ENCODE measurements at regions not wholly inside any gene's neighbourhood (a gene's known extent, or its start where the extent isn't known, plus 50 kb on each side); places are given as distances from the start of the nearest gene placed in this dataset.

DNA sequence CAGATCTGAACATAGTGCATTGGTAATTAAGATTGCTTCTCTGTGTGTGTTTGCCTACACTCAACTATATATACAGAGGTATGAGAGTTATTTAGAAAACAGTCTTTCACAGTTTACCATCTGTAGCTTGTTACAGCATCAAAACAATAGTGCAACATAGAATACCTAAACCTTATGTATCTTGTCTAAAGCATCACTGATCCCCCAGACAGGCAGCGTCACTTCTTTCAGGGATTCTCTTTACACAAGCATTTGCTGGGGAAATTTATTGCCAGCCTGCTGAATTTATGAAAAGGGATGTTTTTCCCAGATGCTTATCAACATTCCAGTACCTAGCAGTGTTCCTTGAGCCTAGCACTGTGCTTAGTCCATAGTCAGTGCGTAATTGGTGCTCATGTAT lies 195.8 kb upstream of the COL8A1 start:
- DNase-seq (ENCODE audit: low read depth): no peak

DNA sequence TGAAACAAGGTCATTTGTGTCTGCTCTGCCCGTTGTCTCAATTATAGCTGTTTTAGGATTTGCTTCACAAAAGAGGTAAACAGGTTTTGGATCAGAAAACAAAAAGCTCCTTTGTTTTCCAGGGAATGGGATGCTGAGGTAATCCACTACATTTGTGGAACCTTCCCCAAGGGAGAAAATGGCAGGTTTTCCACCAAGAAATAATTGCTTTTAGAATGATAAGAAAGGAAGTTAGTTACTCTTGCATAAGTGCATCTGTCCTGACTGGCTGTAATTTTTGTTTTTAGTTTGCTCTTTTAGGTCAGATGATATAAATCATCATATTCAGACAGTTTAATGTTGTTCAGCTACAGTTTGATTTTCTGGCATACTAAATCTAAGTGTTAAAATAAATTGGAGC lies 198.5 kb upstream of the COL8A1 start:
- no peak for DNase-seq (ENCODE audit: low read depth)

DNA sequence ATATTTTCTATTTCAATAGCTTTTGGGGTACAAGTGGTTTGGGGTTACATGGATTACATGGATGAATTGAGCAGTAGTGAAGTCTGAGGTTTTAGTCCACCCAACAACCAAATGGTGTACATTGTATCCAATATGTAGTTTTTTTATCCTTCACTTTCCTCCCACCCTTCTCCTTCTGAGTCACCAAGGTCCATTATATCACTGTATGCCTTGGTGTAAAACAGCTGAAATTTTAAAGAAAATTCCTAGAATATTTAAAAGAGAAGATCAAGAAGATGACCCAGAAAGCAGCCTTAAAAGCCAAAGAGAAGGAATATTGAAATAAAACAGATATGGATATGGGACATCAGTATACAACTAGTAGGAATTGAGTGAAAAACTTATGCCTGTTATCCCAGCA lies 204.2 kb upstream of the COL8A1 start:
- DNase-seq (ENCODE audit: low read depth): no peak

DNA sequence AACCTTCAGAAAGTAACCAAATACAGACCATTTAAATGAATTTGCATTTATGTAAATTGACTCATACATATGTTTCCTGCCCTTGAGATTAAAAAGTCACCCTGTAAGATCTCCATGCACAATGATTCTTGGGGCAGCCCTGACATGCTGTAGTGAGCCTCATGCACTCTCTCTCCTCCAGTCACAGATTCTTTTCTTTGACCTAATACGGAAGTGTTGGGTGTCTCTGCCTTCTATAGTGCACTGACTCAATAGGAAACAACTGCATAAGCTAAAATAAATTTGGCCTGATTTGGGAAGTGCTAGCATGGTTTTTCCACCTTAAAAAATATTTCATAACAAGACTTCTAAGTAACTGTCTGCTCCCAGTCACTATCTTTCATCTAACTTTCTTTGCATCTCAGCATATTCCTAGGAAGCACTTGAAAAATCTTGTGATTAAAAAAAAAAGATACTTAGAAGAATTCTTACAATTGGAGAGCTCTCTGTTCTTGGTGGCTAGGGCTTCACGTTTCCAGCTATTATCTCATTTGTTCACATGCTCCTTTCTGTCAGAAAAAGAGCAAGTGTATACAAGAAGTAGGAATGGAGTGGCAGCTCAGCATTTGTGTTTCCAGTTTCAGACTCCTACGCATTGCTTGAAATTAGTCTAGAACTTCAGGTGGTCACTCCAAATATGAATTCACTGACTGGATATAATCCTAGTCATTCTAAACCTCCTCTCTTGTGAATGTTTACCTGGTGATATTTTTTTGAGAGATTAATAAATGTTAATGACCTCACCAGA lies 207.9 kb upstream of the COL8A1 start:
- DNase-seq (ENCODE audit: low read depth): no peak

DNA sequence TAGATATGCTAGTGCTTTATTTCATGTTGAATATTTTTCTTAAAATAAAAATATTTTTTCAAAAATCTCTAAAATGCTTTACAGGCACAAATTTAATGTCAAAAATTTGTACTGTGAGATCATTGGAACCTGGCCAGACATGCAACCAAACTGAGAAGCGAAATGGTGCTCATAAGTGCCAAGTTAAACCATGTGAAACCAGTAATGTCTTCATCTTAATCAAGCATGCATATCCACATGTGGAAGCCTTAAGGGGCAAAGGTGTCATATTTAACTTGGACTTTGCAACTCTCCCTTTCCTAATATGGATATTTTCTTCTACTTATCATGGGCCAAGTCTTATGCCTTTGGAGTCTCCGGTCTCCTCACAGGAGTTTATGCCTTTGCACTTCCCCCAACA lies 208.9 kb upstream of the COL8A1 start:
- no peak for DNase-seq (ENCODE audit: low read depth)

DNA sequence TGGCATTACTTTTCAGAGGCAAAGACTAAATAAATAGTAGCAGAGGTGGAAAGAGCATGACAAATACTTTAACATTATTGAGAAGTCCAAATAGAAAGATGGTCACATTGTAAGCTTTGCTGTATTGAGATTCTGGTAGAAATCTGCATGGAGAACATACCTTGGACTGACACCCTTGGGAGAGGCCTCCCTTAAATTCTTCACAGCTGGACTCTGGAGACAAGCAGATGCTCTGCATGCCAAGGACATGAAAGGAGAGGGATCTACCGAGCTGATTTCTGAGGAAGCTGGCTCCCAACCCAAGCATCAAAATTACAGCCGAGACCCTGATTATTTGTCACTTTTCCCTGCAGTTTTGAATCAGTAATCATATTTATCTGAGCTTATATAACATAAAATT lies 212.5 kb upstream of the COL8A1 start:
- DNase-seq (ENCODE audit: low read depth): peak; percentile 35

DNA sequence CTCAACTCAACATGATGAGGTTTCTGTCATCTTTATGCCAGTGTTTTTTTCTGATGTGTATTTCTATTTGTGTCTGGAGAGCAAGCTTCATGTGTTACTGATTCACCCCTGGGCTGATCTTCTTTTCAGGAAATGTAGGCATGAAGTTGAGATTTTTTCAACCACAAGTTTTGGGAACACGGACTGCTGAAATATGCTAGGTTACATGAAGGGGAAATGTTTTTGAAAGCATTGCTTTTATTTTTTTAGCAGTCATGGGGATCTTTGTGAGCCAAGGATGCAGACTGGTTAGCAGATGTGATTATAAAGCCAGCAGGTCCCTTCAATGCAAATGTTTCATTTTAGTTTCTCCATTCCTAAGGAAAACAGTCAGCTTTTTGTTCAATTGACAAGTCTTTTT lies 219.3 kb upstream of the COL8A1 start:
- DNase-seq (ENCODE audit: low read depth): peak; percentile 73

DNA sequence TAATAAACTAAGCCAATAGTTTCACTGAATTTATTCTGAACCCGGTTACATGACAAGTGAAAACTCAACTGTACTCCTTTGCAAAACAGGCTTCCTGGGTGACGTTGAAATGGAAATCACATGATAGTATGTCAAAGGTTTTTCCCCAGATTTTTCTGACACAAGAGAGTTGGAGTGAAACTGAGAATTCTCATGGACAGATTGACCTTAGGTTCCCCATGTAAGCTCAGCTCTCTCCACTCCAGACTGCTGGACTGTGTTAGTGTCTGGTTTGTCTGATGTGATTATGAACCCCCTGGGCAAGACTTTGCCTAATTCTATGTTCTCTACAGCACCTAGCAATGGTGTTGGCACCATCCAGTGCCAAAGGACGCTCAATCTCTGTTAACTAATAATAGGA lies 219.7 kb upstream of the COL8A1 start:
- DNase-seq (ENCODE audit: low read depth): no peak

DNA sequence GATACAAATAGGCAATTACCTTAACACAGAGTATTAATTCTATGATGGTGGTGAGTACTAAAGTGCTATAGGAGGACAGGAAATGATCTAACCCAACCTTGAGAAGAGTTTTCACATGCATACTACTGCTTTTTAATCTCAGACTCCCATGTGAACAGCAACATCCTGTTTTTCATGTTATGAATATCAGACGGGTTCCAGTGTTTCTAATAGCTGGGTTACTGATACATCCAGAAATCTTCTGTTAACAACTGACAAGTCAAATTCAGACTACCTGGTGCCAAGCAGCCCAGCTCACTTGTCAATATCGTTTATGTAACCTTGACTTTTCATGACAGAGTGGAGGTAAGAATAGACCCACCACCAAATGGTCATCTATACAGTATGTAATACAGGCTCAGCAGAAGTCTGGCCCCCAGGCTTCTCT lies 220.2 kb upstream of the COL8A1 start:
- no peak for DNase-seq (ENCODE audit: low read depth)

DNA sequence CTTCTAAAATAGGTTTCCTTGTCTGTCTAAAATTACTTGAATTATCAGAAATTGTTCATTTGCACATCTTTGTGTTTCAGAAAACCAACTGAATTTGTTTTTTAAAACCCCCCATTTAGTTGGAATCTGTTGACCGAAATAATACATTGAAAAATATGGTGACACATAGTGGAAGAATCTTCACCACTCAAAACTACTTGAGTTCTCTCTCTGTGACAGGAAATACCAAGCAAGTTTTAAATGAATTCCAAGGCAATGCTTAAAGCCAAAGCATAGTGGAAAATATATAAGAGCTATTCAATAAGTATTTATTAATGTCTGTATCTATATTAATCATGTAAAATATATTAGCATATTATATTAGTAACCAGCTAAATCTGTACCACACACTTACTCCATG lies 224.9 kb upstream of the COL8A1 start:
- peak; percentile 76 for DNase-seq (ENCODE audit: low read depth)

DNA sequence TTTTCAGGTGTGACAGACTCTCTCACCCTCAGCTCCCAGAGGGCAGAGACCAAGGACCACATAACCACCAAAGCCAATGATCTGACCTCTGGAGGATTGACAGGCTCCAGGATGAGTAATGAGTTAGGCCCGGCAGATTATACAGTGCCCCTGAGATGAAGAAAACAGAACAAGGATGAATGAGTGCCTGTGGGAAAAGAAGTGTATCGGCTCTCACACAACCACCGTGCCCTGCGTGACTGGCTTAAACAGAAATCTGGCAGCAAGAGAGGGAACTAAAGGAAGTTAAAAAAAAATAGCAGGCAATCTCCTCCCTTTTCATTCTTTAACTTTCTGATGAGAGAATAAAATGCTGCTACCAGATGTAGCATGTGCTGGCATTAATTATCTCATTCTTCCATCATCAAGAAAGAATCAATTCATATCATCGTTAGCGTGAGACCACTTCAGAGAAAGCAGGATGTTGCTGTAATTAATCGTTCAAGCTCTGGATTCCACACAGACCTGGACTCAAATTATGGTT lies 227.5 kb upstream of the COL8A1 start:
- peak; percentile 89 for DNase-seq (ENCODE audit: low read depth)

DNA sequence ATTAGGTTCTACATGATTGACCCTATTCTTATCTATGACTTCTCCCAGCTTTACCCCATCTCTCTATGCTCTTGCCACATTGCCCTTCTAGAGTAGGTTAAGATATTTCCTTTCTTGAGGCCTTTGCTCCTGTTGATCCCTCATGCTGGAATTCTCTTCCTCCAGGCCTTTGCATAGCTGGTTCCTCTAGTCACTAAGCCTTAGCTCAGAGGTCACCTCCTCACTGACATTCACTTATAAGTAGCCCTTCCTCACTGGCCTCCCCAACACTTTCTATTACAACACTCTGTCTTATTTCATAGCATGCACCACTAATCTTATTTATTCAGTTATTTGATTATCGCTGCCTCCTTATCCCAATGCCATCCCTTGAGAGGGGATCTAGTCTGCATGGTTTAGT lies 228.4 kb upstream of the COL8A1 start:
- DNase-seq (ENCODE audit: low read depth): no peak

DNA sequence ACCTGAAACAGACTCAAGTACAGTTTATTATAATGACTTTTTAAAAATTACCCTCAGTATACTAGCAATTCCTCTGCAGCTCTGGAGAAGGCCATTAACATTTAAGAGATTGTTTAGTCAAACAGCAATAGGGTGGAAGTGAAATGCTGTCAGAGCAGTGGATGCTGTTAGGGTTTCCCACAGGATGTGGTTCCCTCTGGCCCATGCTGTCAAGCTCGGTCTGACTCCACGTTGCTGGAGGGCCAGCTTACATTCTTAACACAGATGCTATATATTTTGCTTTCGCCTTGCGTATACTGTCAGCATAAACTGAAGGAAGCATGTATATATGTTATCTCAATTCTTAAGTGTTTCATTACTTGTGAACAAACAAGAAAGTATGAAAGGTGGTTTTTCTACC lies 231.1 kb upstream of the COL8A1 start:
- no peak for DNase-seq (ENCODE audit: low read depth)

DNA sequence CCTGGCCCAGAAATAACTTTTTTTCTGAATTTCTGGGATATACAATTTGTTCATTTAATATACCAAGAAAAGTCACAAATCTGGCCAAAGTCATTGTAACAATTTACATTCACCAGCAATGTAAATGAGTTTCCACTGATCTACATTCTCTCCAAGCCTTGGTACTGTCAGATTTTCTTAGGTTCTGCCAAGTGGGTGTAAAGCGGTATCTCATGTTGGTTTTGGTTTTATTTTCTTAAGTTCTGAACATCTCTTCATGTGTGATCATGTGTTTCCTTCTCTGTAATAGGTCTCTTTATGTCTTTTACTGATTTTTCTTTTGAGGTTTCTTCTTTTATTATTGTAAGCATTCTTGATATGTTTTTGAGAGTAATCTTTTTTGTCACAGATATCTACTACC lies 235.6 kb upstream of the COL8A1 start:
- no peak for DNase-seq (ENCODE audit: low read depth)

DNA sequence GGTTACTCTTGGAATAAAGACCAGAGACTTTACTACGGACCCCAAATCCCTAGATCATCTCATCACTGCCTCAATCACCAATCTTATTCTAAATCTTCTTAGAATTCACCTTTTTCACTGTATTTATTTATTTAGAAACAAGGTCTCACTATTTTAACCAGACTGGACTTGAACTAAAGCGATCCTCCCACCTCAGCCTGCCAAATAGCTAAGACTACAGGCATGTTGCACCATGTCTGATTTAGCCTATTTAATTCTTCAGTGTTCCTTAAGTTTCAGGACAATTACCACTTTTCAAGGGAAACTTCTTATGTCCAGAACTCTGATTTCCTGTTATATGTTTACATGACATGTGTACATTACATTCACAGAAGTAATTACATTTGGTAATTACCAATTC lies 238.0 kb upstream of the COL8A1 start:
- no peak for DNase-seq (ENCODE audit: low read depth)

DNA sequence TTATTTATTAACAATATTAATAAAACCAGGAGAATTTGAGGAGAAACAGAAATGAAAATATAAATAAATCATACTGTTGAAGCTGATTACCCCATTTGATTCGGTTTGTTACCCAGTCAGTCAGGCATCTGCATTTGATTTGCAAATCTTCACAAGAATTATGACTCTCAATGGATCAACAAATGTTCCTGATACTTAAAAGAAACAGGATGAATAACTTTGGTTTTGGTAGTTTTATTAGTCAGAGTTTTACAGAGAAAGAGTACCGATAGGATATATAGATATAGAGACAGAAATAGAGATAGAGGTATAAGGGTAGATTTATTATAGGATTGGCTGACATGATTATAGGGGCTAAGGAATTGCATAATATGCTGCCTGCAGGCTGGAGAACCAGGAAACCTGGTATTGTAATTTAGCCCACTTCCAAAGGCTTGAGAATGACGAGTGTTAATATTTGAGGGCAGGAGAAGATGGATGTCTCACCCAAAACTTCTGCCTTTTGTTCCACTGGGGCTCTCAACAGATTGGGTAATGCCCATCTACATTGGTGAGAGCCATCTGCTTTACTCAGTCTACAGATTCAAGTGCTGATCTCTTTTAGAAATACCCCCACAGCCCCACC lies 241.6 kb upstream of the COL8A1 start:
- no peak for DNase-seq (ENCODE audit: low read depth)

DNA sequence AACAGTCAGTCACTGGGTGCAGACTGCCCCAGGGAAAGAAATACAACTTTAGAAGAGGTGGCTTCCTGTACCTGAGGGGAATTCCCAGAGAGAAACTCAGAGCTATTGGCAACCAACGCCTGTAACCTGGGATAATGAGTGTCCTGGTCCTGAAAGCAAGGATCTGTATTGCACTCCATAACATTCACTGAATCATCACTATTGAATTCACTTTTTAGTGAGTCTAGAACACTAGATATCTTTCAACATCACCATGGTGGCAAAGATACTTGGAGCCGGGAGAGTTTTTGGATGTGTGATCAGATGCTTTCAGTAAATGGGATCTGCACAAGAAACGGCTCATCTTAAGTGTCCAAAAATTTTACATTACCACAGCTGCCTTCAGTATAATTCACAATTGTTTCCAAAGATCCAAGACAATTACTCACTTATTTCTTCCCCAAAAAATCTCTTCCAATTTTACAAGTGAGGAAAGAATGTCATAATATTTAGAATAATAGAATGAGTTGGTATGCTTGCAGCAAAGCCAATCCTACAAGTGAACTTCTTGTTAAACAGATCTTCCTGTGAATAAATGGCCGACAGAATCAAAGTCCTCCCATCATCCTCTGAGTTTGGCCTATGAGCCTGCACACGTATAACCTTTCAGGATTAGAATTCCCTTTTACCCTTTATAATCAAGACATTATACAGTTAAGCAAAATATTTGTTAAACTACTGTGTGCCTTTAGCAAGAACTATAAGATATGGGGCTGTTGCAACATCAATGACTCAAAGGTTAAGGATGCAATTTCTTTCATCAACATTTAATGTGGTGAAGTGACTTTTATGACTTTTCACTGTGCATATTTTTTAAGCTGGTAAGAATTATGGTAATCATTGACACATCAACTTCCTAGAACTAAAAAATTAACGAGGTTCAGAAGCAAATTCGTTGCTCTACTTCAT lies 243.3 kb upstream of the COL8A1 start:
- DNase-seq (ENCODE audit: low read depth): peak; percentile 89

DNA sequence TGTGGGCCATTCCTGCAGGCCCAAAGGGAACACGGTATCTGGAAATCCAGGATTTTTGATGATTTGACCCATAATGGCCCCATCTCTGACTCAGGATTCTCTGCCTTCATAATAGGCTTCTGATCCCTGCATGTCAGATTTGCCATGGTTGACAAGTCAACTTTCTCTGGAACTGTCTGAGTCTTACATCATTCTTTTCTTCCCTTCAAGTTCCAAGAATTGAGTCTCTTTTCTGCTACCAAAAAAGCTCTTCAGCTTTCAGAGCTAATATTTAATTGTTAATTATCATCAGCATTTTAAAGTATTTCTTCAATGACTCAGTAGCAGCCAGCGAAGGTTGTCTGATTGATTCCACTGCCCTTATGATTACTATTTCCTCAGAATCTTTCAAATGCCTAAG lies 244.4 kb upstream of the COL8A1 start:
- DNase-seq (ENCODE audit: low read depth): no peak

DNA sequence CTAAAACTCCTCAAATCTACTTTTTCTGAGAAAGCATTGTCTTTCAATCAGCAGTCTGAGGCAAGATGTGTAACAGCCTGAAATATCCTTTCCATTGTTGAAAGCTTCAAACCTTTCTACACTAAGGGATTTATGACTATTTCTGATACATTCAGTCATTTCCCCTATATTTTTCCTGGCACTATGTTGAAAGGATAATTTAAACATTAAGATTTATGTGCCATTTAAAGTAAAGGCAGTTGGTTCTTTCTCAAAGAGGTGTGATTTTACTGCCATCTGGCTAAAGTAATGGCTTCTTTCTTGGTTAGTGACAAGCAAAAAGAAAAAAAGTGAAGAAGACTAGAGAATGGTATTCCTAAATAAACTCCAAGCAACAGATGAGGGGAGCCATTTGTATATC lies 249.6 kb upstream of the COL8A1 start:
- DNase-seq (ENCODE audit: low read depth): no peak

DNA sequence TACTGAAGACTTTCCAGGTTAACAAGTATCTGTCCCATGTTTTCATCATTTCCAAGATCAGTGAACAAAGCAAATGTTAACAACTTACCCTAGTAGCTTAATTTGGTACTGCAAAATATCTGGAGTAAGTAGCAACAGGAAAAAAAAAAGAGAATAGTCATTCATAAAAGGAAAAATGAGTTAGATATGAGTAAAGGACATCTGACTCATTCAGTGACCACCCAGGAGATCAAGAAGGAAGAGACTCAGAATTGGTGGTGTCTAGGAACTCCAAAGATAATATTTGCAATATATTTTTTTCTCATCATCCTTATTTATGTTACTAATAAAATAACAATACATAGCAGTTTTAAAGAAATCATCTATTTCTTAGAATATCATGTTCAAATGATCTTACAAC lies 253.8 kb upstream of the COL8A1 start:
- peak; percentile 69 for DNase-seq (ENCODE audit: low read depth)

DNA sequence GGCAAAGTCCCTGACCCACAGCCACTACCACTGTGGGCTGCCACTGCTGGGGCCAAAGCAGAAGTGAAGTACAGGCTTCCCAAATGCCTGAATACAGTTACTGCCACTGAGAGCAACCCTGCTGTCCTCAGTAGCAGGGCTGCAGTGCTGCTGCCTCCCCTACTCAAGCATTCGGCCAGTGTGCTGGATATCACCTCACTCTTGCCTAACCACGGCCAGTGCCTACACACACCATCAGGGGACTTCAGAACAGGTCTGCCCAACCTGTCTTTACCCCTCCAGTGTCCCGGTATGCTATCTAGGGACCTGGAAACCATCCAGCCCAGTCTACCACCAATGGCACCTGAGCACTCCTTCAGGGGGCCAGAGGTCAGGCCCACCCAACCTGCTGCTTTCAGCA lies 261.5 kb upstream of the COL8A1 start:
- DNase-seq (ENCODE audit: low read depth): no peak

DNA sequence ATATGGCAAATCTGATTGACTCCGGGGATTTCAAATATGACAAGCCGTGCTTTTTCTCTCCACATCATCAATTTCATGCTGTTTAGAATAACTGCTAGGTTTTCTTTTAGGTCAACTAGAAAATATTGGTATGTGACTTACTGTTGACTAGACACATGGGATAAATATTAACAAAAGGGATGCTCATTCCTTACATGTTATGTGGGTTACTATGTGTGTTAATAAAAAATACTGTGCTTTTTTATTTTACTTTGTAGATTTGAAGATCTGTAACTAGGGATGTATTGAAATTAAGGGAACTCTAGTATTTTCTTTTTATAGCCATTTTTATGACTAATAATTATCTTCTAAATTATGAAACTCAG lies 264.6 kb upstream of the COL8A1 start:
- DNase-seq (ENCODE audit: low read depth): no peak

Data from LHCN-M2 (cell line).